ENCODE measurements at regions not wholly inside any gene's neighbourhood (a gene's known extent, or its start where the extent isn't known, plus 50 kb on each side); places are given as distances from the start of the nearest gene placed in this dataset.

DNA sequence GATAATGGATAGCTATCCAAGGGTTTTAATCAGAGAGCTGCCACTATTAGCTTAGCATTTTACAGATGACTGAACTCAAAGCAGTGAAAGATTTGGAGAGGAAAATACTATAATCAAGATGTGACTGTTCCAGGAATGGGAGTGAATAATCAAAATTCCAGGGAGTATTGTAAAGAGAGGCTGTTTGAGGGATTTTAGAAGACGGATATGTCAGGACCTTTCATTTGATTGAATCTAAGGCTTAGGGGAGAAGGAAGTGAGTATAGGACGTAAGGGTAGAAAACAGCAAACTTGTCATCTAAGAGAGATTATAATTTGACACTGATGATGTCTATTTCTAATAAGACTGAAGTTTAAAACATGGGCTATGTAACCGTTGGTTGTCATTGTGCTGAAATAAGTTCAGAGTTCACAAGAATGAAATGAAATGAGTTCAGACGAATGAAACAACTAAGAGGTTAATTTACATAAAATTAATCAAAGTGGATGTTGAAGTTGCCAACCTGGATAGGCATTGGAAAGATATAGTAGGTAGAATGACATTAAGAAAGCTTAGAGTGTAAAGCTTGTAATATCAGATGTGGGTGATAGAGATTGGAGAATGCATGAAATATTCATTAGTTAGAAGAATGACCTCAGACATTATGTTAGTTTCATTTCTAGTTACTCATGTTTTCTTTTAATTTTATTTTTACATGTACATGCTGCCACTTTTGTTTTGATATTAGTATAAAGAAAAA, 842.8 kb downstream of the SI start:
- DNase-seq (ENCODE audit: low read depth) = no peak

DNA sequence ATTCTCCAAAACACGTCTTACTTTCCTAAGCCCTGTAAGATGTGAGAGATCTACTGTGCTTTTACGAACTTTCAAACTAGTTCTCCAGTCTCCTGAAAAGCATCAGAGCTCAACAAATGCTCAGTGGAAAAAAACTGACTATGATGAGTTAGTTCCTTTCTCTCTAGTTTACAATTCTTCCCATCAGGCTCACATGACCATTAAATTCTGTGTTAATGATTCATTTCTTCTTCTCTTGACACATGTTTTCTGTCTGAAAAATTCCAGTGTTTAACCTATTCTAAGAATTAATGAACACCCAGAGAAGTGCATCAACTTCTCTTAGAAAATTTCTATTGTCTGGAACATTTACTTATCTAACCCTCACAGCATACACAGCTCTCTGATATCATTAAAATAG, 844.3 kb downstream of the SI start:
- no peak for DNase-seq (ENCODE audit: low read depth)

DNA sequence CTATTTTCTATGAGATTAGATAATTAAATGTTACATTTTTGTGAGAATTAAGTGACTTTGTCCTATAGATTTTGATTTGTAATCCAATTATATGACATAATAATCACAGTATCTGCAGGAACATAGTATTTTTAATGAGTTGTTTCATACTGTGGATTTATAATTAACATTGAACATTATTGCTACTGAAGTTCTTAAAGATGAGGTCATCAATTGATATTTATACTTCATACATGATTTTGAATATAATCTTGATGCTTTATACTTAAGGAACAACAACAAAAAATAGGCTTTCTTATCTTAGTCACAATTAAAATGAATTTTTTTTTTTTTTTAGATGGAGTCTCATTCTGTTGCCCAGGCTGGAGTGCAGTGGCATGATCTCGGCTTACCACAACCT, 846.6 kb downstream of the SI start:
- DNase-seq (ENCODE audit: low read depth) = no peak

DNA sequence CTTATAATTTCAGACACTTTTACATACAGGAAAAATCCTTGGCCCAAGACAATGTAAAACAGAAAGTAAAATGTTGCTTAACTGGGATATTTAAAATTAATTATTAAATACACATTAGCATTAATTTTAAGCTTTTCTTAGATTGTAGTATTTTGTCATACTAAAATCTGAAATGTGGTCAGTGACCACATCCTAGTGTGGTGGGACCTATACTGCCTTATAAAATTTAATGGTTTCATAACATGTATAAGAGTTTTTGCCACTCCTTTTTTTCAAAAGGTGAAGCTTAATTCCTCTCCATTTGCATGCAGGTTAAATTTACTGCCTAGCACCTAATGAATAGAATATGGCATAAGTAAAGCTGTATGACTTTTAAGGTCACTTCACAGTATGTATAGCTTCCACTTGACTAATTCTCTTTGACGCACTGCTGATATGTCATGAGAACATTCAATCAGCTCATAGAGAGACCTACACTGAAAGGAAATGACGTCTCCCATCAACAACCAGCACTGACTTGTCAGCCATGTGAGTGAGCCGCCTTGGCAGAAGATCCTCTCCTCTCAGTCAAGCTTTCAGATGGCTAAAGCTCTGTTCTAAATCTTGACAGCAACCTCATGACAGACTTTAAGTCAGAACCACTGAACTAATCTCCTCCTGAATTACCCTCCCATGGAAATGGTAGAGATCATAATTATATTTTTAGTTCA, 847.8 kb downstream of the SI start:
- DNase-seq (ENCODE audit: low read depth) = no peak

- DNase-seq (ENCODE audit: low read depth) = no peak
Measured at GRCh38 chr3:164224126-164224525, 854.2 kb downstream of the SI start.

- no peak for DNase-seq (ENCODE audit: low read depth)
Measured at GRCh38 chr3:164222197-164222596, 856.1 kb downstream of the SI start.

GRCh38 chr3:164221297-164221696, 857.0 kb downstream of the SI start:
- no peak for DNase-seq (ENCODE audit: low read depth)

DNA sequence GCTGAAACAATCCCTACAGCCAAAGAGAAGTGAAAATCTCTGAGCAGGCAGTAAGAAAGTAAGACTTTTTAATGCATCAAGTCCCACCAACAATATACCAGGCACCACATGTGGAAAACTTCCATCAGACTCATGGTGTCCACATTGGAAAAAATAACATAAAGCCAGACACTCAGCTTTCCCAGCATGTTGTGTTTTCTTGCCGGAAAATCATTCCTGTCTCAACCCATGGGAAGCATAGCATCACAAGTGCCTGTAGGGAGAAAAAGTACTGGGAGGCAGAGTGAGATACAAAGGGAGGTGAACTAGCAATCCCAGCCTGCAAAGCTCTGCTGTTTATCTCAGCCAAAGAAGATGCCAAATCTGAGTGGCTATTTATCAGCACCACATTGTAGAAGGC, 868.9 kb downstream of the SI start:
- no peak for DNase-seq (ENCODE audit: low read depth)

- no peak for DNase-seq (ENCODE audit: low read depth)
Measured at GRCh38 chr3:164208821-164209220, 869.5 kb downstream of the SI start.

DNA sequence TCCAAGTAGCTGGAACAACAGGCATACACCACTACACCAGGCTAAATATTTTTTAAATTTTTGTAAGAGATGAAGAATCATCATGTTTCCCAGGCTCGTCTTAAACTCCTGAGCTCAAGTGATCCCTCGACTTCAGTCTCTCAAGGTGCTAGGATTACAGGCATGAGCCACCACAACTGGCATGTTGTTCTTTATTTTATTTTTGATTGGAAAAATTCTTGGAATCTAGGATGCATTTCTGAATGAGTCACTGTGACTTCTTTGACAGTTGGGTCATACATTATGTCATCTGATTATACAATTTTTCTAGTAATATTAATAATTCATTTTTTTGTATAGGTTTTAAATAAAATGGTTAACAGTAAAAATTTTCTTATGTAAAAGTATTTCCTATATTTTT, 870.2 kb downstream of the SI start:
- DNase-seq (ENCODE audit: low read depth) = no peak

DNA sequence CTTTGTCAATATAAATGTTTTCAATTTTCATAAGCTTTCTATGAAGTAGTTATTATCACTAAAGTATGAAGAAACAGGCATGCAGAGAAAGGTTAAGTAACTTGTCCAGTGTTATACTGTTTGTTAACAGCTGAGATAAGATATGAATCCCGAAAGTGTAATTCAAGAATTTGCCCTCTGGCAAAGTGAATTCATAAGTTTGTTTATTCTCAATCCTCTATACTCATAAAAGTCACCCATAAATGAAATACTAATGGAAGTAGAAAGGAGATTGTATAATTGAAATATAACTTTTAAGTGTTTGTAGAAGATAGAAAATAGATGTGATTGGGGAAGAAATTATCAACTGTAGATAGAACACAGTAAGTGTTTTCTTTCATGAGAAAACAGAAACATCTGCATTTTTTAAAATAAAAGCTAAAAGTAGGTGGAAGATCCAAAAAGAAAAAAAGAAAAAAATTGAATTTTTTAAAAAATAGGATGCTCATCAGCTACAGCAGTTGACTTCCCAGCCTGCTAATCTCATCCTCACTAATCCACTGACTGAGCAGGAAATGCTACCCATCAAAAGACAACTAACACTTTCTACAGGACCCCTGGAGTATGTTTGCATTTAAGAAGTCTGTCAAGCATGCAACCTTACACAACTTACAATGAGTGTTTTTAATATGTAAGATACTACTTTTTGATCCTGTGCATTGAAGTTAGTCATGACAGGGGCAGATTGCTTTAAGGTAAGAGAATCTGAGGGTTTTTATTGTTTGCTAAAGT, 878.1 kb downstream of the SI start:
- no peak for DNase-seq (ENCODE audit: low read depth)

GRCh38 chr3:164196477-164196876, 881.8 kb downstream of the SI start:
- no peak for DNase-seq (ENCODE audit: low read depth)

GRCh38 chr3:164194842-164195241, 883.5 kb downstream of the SI start:
- no peak for DNase-seq (ENCODE audit: low read depth)

- DNase-seq (ENCODE audit: low read depth) = no peak
Measured at GRCh38 chr3:164192974-164193373, 885.3 kb downstream of the SI start.

- no peak for DNase-seq (ENCODE audit: low read depth)
Measured at GRCh38 chr3:164190566-164190965, 887.7 kb downstream of the SI start.

DNA sequence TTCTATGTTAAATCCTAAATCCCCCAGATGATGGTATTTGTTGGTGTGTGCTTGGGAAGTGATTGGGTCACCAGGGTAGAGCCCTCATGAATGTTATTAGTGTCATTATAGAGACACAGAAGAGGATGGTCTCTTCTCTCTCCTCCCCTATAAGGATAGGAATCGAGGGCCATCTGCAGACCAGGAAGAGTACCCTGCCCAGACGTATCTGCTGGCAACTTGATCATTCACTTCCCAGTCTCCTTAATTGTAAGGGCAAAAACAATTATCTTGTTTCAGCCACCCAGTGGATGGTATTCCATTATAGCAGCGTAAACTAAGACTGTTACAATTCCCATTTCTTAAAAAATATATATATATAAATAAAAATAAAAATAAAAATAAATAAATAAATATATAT, 892.2 kb downstream of the SI start:
- no peak for DNase-seq (ENCODE audit: low read depth)

- no peak for DNase-seq (ENCODE audit: low read depth)
Measured at GRCh38 chr3:164179110-164179774, 899.1 kb downstream of the SI start.

DNA sequence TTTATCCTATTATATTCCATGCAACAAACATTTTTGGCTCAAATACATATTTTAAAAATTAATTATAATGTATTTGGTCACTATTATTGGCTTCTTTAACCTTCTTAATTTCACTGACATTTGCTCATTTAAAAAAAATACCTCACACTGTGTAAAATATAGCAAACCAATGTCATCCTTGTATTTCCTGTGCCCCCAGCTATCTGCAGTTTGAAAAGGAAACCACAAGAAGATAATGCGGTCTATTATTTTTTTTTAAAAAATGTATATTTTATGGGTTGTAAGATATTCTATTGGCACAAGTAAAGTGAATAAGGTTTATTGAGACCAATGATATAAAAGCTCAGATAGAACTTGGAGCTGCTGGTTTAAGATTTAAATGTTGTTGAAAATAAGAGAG, 904.2 kb downstream of the SI start:
- DNase-seq (ENCODE audit: low read depth) = no peak

- DNase-seq (ENCODE audit: low read depth) = no peak
Measured at GRCh38 chr3:164155400-164155799, 922.9 kb downstream of the SI start.

GRCh38 chr3:164144824-164145223, 933.5 kb downstream of the SI start:
- DNase-seq (ENCODE audit: low read depth) = no peak

DNA sequence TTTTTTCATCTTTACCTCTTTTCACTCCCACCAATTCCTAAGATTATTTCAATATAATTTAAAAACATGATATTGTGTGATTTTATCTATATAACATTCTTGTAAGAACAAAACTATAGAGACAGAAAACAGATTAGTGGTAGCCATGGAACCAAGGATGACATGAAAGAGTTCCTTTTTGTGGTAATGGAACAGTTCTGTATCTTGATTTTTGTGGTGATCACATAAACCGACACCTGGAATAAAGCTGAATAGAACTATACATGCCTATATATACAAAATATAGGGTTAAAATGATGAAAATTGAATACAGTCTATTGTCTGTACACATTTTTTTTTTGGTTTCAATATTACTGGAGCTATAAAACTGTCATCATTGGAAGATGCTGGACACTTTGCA, 945.4 kb downstream of the SI start:
- no peak for DNase-seq (ENCODE audit: low read depth)
